SK-N-SH (cell line): ENCODE measurements at regions not wholly inside any gene's neighbourhood (a gene's known extent, or its start where the extent isn't known, plus 50 kb on each side); places are given as distances from the start of the nearest gene placed in this dataset.

Experiments used
- CTCF ChIA-PET: fragments of 300-600, 350-600 bp; formaldehyde crosslinking; extraction: SDS; loops from one replicate; lab custom pipeline; 2021; lab: Yijun Ruan, JAX
- POLR2A ChIA-PET: fragments of 350-600 bp; sonication (Branson Sonifier 250); formaldehyde crosslinking; extraction: SDS; loops from one replicate; lab custom pipeline; 2020; ENCODE audit warnings: antibody characterized with exemption, inconsistent platforms; lab: Yijun Ruan, JAX
- DNase-seq: peaks from one replicate; pipeline ENCODE4 v3.0.0; 2012
- H2AFZ ChIP-seq: fragments of 200-600 bp; sonication (generic); 2 replicates; pipeline ENCODE4 v1.8.1; 2016; ENCODE audit warnings: antibody characterized with exemption, mild to moderate bottlenecking, low read depth
- H3F3A ChIP-seq: fragments of 200-600 bp; sonication (generic); replicated peaks from 2 replicates; pipeline ENCODE3; 2016; ENCODE audit warnings: antibody characterized with exemption, mild to moderate bottlenecking; ENCODE audit not compliant: insufficient read depth
- H3K27ac ChIP-seq, 2 experiments: fragments of 200-500 bp in 1 of 2; fragments of 200-600 bp in 1 of 2; sonication (Bioruptor generic) in 1 of 2; sonication (generic), shearing (Covaris generic) in 1 of 2; 2 replicates each; pipeline versions ENCODE4 v1.5.1 to v1.6.1; 2014 to 2016; ENCODE audit warnings: low read depth in 2 of 2, inconsistent platforms in 1 of 2, low read length in 1 of 2, mild to moderate bottlenecking in 1 of 2, mixed read lengths in 1 of 2
- H3K27me3 ChIP-seq: fragments of 200-600 bp; sonication (generic), shearing (Covaris generic); 2 replicates; pipeline ENCODE4 v1.6.1; 2016; ENCODE audit warnings: mixed run types; ENCODE audit not compliant: insufficient read depth
- H3K36me3 ChIP-seq, 2 experiments: fragments of 200-500 bp in 1 of 2; fragments of 200-600 bp in 1 of 2; sonication (Bioruptor generic) in 1 of 2; sonication (generic) in 1 of 2; replicated peaks in 1 of 2; 2 replicates each; pipeline versions ENCODE3 to v1.5.1; 2014 to 2016; ENCODE audit warnings: low read length in 1 of 2, mild to moderate bottlenecking in 1 of 2; ENCODE audit not compliant: insufficient read depth in 2 of 2, control insufficient read depth in 1 of 2
- H3K4me1 ChIP-seq, 2 experiments: fragments of 200-500 bp in 1 of 2; fragments of 200-600 bp in 1 of 2; sonication (Bioruptor generic) in 1 of 2; sonication (generic), shearing (Covaris generic) in 1 of 2; 2 replicates each; pipeline versions ENCODE4 v1.5.1 to v1.6.1; 2014 to 2016; ENCODE audit warnings: low read depth in 1 of 2, low read length in 1 of 2, mixed run types in 1 of 2; ENCODE audit not compliant: insufficient read depth in 2 of 2, control insufficient read depth in 1 of 2
- H3K4me2 ChIP-seq: fragments of 200-600 bp; sonication (generic), shearing (Covaris generic); 2 replicates; pipeline ENCODE4 v1.6.1; 2017; ENCODE audit warnings: mixed run types
- H3K4me3 ChIP-seq, 2 experiments: fragments of 200-500 bp in 1 of 2; fragments of 200-600 bp in 1 of 2; sonication (Bioruptor generic) in 1 of 2; sonication (generic), shearing (Covaris generic) in 1 of 2; 2 replicates each; pipeline versions ENCODE4 v1.5.1 to v1.8.1; 2014 to 2016; ENCODE audit warnings: low read depth in 2 of 2, inconsistent platforms in 1 of 2, low read length in 1 of 2, mild to moderate bottlenecking in 1 of 2, mixed read lengths in 1 of 2, moderate library complexity in 1 of 2
- H3K79me2 ChIP-seq: fragments of 200-600 bp; sonication (generic); 2 replicates; pipeline ENCODE4 v1.8.1; 2017; ENCODE audit warnings: mild to moderate bottlenecking; ENCODE audit not compliant: insufficient read depth
- H3K9ac ChIP-seq: fragments of 200-600 bp; sonication (generic); 2 replicates; pipeline ENCODE4 v1.6.1; 2017; ENCODE audit warnings: mixed run types
- H3K9me2 ChIP-seq: fragments of 200-600 bp; sonication (generic); 2 replicates; pipeline ENCODE4 v1.6.1; 2017; ENCODE audit warnings: mixed run types
- H3K9me3 ChIP-seq: fragments of 200-600 bp; sonication (generic); 2 replicates; pipeline ENCODE4 v1.6.1; 2017; ENCODE audit warnings: mixed run types, mild to moderate bottlenecking, moderate library complexity
- H4K20me1 ChIP-seq: fragments of 200-600 bp; sonication (generic); 2 replicates; pipeline ENCODE4 v1.6.1; 2017; ENCODE audit warnings: mild to moderate bottlenecking, mixed run types; ENCODE audit not compliant: insufficient read depth
- CHD2 ChIP-seq: fragments of 150-350 bp; IDR thresholded peaks from 2 replicates; pipeline ENCODE4 v1.6.1; 2018; ENCODE audit warnings: low read length; ENCODE audit not compliant: partially characterized antibody
- CTCF ChIP-seq: fragments of 200-600 bp; sonication (generic); IDR thresholded peaks from 2 replicates; pipeline ENCODE4 v1.6.1; 2017; ENCODE audit warnings: antibody characterized with exemption, mild to moderate bottlenecking, moderate library complexity
- EZH2phosphoT487 ChIP-seq: fragments of 200-600 bp; sonication (generic); IDR thresholded peaks from 2 replicates; pipeline ENCODE4 v1.6.1; 2017; ENCODE audit warnings: low read depth, mixed run types, mild to moderate bottlenecking, antibody characterized with exemption, moderate library complexity, borderline replicate concordance
- GABPA ChIP-seq: IDR thresholded peaks from 2 replicates; pipeline ENCODE4 v1.4.0; 2012; ENCODE audit warnings: low read depth, mild to moderate bottlenecking
- IRF3 ChIP-seq: fragments of 150-350 bp; IDR thresholded peaks from 2 replicates; pipeline ENCODE4 v1.6.1; 2016; ENCODE audit warnings: mild to moderate bottlenecking, low read depth, low read length
- JUND ChIP-seq: IDR thresholded peaks from 2 replicates; pipeline ENCODE4 v1.4.0; 2012
- MEF2A ChIP-seq: IDR thresholded peaks from 2 replicates; pipeline ENCODE4 v1.4.0; 2012; ENCODE audit warnings: low read depth, borderline replicate concordance
- MXI1 ChIP-seq: IDR thresholded peaks from 2 replicates; pipeline ENCODE4 v1.6.1; 2012; ENCODE audit warnings: mild to moderate bottlenecking, low read depth, low read length, improper control_type of control experiment
- NFIC ChIP-seq: IDR thresholded peaks from 2 replicates; pipeline ENCODE4 v1.4.0; 2012; ENCODE audit warnings: borderline replicate concordance
- PBX3 ChIP-seq: IDR thresholded peaks from 2 replicates; pipeline ENCODE4; 2012
- POLR2AphosphoS5 ChIP-seq: IDR thresholded peaks from 2 replicates; pipeline ENCODE4 v1.6.1; 2012; ENCODE audit warnings: low read depth, low read length
- RFX5 ChIP-seq: IDR thresholded peaks from 2 replicates; pipeline ENCODE4 v1.6.1; 2012; ENCODE audit warnings: mild to moderate bottlenecking, improper control_type of control experiment, low read length
- RXRA ChIP-seq: IDR thresholded peaks from 2 replicates; pipeline ENCODE4 v1.4.0; 2012; ENCODE audit warnings: low read depth, mild to moderate bottlenecking, borderline replicate concordance
- SIN3A ChIP-seq: IDR thresholded peaks from 2 replicates; pipeline ENCODE4 v1.6.1; 2012; ENCODE audit warnings: low read depth, mild to moderate bottlenecking, low read length, moderate library complexity, borderline replicate concordance
- SMC3 ChIP-seq: IDR thresholded peaks from 2 replicates; pipeline ENCODE4 v1.6.1; 2012; ENCODE audit warnings: low read depth, low read length, improper control_type of control experiment
- USF1 ChIP-seq: IDR thresholded peaks from 2 replicates; pipeline ENCODE4 v1.4.0; 2012; ENCODE audit warnings: low read depth, borderline replicate concordance
- USF2 ChIP-seq: fragments of 150-350 bp; IDR thresholded peaks from 2 replicates; pipeline ENCODE4 v1.6.1; 2017; ENCODE audit warnings: antibody characterized with exemption, low read length, low read depth, borderline replicate concordance
- ZBTB33 ChIP-seq: IDR thresholded peaks from 2 replicates; pipeline ENCODE4 v1.4.0; 2012; ENCODE audit warnings: low read depth, borderline replicate concordance
- WGBS: methylation state at CpG from one replicate; pipeline ENCODE4 v1.1.6; 2017; ENCODE audit warnings: low lambda C conversion rate; 5-methylcytosine and 5-hydroxymethylcytosine counted together

- no peak for TF ChIP-seq CTCF
- TF ChIP-seq MEF2A: no peak
- TF ChIP-seq POLR2AphosphoS5: no peak
- no peak for TF ChIP-seq JUND
- TF ChIP-seq CHD2: no peak
- no peak for TF ChIP-seq MXI1
- no peak for TF ChIP-seq ZBTB33
- no peaks in the 10 kb centered on the region for H3K4me1 ChIP-seq
- 17% methylated on average over 3 of the region's 3 CpGs for WGBS
- H3K79me2 ChIP-seq: no peaks in the 10 kb centered on the region
- no peaks in the 10 kb centered on the region for H3K36me3 ChIP-seq
- H3K4me2 ChIP-seq: no peak overlapping the region
- H4K20me1 ChIP-seq: no peaks in the 10 kb centered on the region
- H3K27ac ChIP-seq: no peak overlapping the region
- H3K27me3 ChIP-seq: peaks cover 36% of the 10 kb centered on the region
- no peak overlapping the region for H3K9ac ChIP-seq
- H3F3A ChIP-seq: no peaks in the 10 kb centered on the region
- H3K4me3 ChIP-seq: no peak overlapping the region
- no peak for DNase-seq
- H2AFZ ChIP-seq: no peak overlapping the region
- H3K9me2 ChIP-seq: no peaks in the 10 kb centered on the region
- POLR2A ChIA-PET: no interaction called here
- no peaks in the 10 kb centered on the region for H3K9me3 ChIP-seq
- CTCF ChIA-PET: interaction anchor here (0.8 kb wide), 1 partner anchor 14 kb away, joined by 3 read pairs; no protein-coding TSS in a partner anchor
These were observed 169.3 kb upstream of the CACNA1E start for GRCh38 chr1:181314010-181314409.

GRCh38 chr1:181314959-181315358, 168.4 kb upstream of the CACNA1E start:
- ChIA-PET POLR2A (no interaction called here), CTCF (interaction anchor here (0.8 kb wide), 1 partner anchor 13 kb away, joined by 3 read pairs; no protein-coding TSS in a partner anchor)
- H3K79me2 ChIP-seq: no peaks in the 10 kb centered on the region
- TF ChIP-seq MEF2A: no peak
- no peak for TF ChIP-seq GABPA
- no peak for TF ChIP-seq EZH2phosphoT487
- no peak for TF ChIP-seq USF2
- no peak for TF ChIP-seq RXRA
- TF ChIP-seq RFX5: no peak
- TF ChIP-seq SIN3A: no peak
- no peak for TF ChIP-seq IRF3
- TF ChIP-seq CHD2: no peak
- no peak for TF ChIP-seq PBX3
- no peak for TF ChIP-seq USF1
- no peak for TF ChIP-seq SMC3
- TF ChIP-seq NFIC: no peak
- H3K9ac ChIP-seq: no peak overlapping the region
- WGBS: 15% methylated on average over 6 of the region's 6 CpGs
- no peaks in the 10 kb centered on the region for H4K20me1 ChIP-seq
- H2AFZ ChIP-seq: no peak overlapping the region
- no peak overlapping the region for H3K4me3 ChIP-seq
- no peak for DNase-seq
- H3K4me2 ChIP-seq: peak overlapping the region; percentile 24; the same call in 1 of the 2 replicates
- no peaks in the 10 kb centered on the region for H3K4me1 ChIP-seq
- H3F3A ChIP-seq: no peaks in the 10 kb centered on the region
- H3K27ac ChIP-seq: no peak overlapping the region
- peaks cover 43% of the 10 kb centered on the region for H3K27me3 ChIP-seq
- no peaks in the 10 kb centered on the region for H3K9me3 ChIP-seq
- no peaks in the 10 kb centered on the region for H3K36me3 ChIP-seq
- no peaks in the 10 kb centered on the region for H3K9me2 ChIP-seq
